ENCODE measurements at regions not wholly inside any gene's neighbourhood (a gene's known extent, or its start where the extent isn't known, plus 50 kb on each side); places are given as distances from the start of the nearest gene placed in this dataset.
"Not testable (repeated sequence)": the region's sequence is repeated elsewhere in the genome, so short reads cannot be mapped to it uniquely, and the experiment has no call there.

- no peak for DNase-seq
Observed at GRCh38 chr6:140193269-140193668, 818.8 kb upstream of the CITED2 start.

GRCh38 chr6:140192018-140192417, 817.6 kb upstream of the CITED2 start:
- DNase-seq: no peak

- DNase-seq: not testable (repeated sequence)
Observed at GRCh38 chr6:140189263-140189662, 814.8 kb upstream of the CITED2 start.

GRCh38 chr6:140185991-140186390, 811.5 kb upstream of the CITED2 start:
- DNase-seq: no peak

GRCh38 chr6:140183881-140184280, 809.4 kb upstream of the CITED2 start:
- DNase-seq: peak; percentile 12

GRCh38 chr6:140182821-140183220, 808.4 kb upstream of the CITED2 start:
- no peak for DNase-seq

- DNase-seq: no peak
Observed at GRCh38 chr6:140181876-140182275, 807.4 kb upstream of the CITED2 start.

- no peak for DNase-seq
Observed at GRCh38 chr6:140180306-140180705, 805.9 kb upstream of the CITED2 start.

- DNase-seq: no peak
Observed at GRCh38 chr6:140178935-140179334, 804.5 kb upstream of the CITED2 start.

GRCh38 chr6:140178520-140178919, 804.1 kb upstream of the CITED2 start:
- no peak for DNase-seq

- DNase-seq: no peak
Observed at GRCh38 chr6:140176306-140176705, 801.9 kb upstream of the CITED2 start.

- DNase-seq: no peak
Observed at GRCh38 chr6:140175486-140175885, 801.0 kb upstream of the CITED2 start.

- no peak for DNase-seq
Observed at GRCh38 chr6:140174524-140174923, 800.1 kb upstream of the CITED2 start.

GRCh38 chr6:140168365-140168764, 793.9 kb upstream of the CITED2 start:
- no peak for DNase-seq

- no peak for DNase-seq
Observed at GRCh38 chr6:140160909-140161308, 786.5 kb upstream of the CITED2 start.

GRCh38 chr6:140160494-140160893, 786.0 kb upstream of the CITED2 start:
- no peak for DNase-seq

- DNase-seq: no peak
Observed at GRCh38 chr6:140156131-140156530, 781.7 kb upstream of the CITED2 start.

GRCh38 chr6:140155451-140156126, 781.1 kb upstream of the CITED2 start:
- no peak for DNase-seq

GRCh38 chr6:140153703-140154102, 779.3 kb upstream of the CITED2 start:
- DNase-seq: no peak

GRCh38 chr6:140147825-140148814, 773.7 kb upstream of the CITED2 start:
- DNase-seq: not testable (repeated sequence)

- no peak for DNase-seq
Observed at GRCh38 chr6:140140891-140141290, 766.4 kb upstream of the CITED2 start.

- no peak for DNase-seq
Observed at GRCh38 chr6:140138311-140139010, 764.0 kb upstream of the CITED2 start.
